Loucy (cell line): ENCODE measurements at regions not wholly inside any gene's neighbourhood (a gene's known extent, or its start where the extent isn't known, plus 50 kb on each side); places are given as distances from the start of the nearest gene placed in this dataset.

Source experiments
- EZH2phosphoT487 ChIP-seq: fragments of 200-600 bp; IDR thresholded peaks from 2 replicates; pipeline ENCODE4 v1.6.1; 2018; ENCODE audit warnings: antibody characterized with exemption, mild to moderate bottlenecking, moderate library complexity, borderline replicate concordance
- TF ChIP-seq, protein P1 (sequence below): fragments of 200-600 bp; sonication (generic); conservative IDR thresholded peaks from 2 replicates; pipeline ENCODE4 v1.5.1; 2014; ENCODE audit warnings: mild to moderate bottlenecking, antibody characterized with exemption, low read length

- TF ChIP-seq, protein P1, sequence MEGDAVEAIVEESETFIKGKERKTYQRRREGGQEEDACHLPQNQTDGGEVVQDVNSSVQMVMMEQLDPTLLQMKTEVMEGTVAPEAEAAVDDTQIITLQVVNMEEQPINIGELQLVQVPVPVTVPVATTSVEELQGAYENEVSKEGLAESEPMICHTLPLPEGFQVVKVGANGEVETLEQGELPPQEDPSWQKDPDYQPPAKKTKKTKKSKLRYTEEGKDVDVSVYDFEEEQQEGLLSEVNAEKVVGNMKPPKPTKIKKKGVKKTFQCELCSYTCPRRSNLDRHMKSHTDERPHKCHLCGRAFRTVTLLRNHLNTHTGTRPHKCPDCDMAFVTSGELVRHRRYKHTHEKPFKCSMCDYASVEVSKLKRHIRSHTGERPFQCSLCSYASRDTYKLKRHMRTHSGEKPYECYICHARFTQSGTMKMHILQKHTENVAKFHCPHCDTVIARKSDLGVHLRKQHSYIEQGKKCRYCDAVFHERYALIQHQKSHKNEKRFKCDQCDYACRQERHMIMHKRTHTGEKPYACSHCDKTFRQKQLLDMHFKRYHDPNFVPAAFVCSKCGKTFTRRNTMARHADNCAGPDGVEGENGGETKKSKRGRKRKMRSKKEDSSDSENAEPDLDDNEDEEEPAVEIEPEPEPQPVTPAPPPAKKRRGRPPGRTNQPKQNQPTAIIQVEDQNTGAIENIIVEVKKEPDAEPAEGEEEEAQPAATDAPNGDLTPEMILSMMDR, result no peak
- no peak for TF ChIP-seq EZH2phosphoT487
Measured at GRCh38 chr10:31132681-31133244, 101.1 kb upstream of the ZNF438 start.
